Osteocyte (in vitro differentiated cells): ENCODE measurements at regions not wholly inside any gene's neighbourhood (a gene's known extent, or its start where the extent isn't known, plus 50 kb on each side); places are given as distances from the start of the nearest gene placed in this dataset.

Source experiments
- DNase-seq: peaks from one replicate; pipeline ENCODE4 v3.0.0; 2021; ENCODE audit warnings: mixed read lengths; ENCODE audit not compliant: unreplicated experiment; ENCODE audit errors: extremely low spot score
- H3K27ac Mint-ChIP-seq: one replicate; pipeline ENCODE4 v1.8.0; 2021; ENCODE audit warnings: mild to moderate bottlenecking, mixed read lengths; ENCODE audit not compliant: unreplicated experiment
- H3K27me3 Mint-ChIP-seq: one replicate; pipeline ENCODE4 v1.8.0; 2021; ENCODE audit warnings: mixed read lengths; ENCODE audit not compliant: unreplicated experiment
- H3K36me3 Mint-ChIP-seq: one replicate; pipeline ENCODE4 v1.8.0; 2021; ENCODE audit warnings: mixed read lengths; ENCODE audit not compliant: unreplicated experiment
- H3K4me1 Mint-ChIP-seq: one replicate; pipeline ENCODE4 v1.8.0; 2021; ENCODE audit warnings: mixed read lengths; ENCODE audit not compliant: unreplicated experiment
- H3K4me3 Mint-ChIP-seq: one replicate; pipeline ENCODE4 v1.8.0; 2021; ENCODE audit warnings: mild to moderate bottlenecking, moderate library complexity, mixed read lengths; ENCODE audit not compliant: unreplicated experiment
- H3K9me3 Mint-ChIP-seq: one replicate; pipeline ENCODE4 v1.8.0; 2021; ENCODE audit warnings: mixed read lengths; ENCODE audit not compliant: unreplicated experiment
- TF ChIP-seq, protein P1 (sequence below): fragments of 200-600 bp; sonication (generic); IDR thresholded peaks from 2 replicates; pipeline ENCODE4 v1.5.0; 2021; ENCODE audit warnings: antibody characterized with exemption, mild to moderate bottlenecking, moderate library complexity

DNA sequence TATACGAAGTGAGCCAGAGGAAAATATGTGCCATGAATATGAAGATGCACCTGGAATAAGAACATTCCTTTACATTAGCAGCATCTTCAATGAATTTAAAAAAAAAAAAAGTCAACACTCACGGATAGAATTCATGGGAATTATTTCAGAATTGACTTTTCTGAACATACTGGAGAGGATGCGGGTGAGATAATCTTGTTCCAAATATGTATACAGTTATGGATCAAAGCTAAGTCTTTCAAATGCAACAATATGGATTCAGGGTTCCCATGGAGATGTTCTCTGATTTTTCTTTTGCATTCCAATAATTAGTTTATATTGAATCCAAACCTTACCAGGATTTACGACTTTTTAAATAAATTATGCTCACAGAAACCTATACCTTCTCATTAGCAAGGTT is 1660.7 kb downstream of the SLITRK1 start:
- no peaks in the 10 kb centered on the region for H3K9me3 Mint-ChIP-seq
- TF ChIP-seq, protein P1, sequence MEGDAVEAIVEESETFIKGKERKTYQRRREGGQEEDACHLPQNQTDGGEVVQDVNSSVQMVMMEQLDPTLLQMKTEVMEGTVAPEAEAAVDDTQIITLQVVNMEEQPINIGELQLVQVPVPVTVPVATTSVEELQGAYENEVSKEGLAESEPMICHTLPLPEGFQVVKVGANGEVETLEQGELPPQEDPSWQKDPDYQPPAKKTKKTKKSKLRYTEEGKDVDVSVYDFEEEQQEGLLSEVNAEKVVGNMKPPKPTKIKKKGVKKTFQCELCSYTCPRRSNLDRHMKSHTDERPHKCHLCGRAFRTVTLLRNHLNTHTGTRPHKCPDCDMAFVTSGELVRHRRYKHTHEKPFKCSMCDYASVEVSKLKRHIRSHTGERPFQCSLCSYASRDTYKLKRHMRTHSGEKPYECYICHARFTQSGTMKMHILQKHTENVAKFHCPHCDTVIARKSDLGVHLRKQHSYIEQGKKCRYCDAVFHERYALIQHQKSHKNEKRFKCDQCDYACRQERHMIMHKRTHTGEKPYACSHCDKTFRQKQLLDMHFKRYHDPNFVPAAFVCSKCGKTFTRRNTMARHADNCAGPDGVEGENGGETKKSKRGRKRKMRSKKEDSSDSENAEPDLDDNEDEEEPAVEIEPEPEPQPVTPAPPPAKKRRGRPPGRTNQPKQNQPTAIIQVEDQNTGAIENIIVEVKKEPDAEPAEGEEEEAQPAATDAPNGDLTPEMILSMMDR: no peak
- no peak overlapping the region for H3K4me3 Mint-ChIP-seq
- no peaks in the 10 kb centered on the region for H3K27me3 Mint-ChIP-seq
- H3K4me1 Mint-ChIP-seq: no peaks in the 10 kb centered on the region
- H3K36me3 Mint-ChIP-seq: no peaks in the 10 kb centered on the region
- no peak overlapping the region for H3K27ac Mint-ChIP-seq
- DNase-seq: no peak

GRCh38 chr13:82220641-82221040 is 1661.6 kb downstream of the SLITRK1 start:
- DNase-seq: no peak
- Mint-ChIP-seq H3K4me3 (no peak overlapping the region), H3K4me1 (no peaks in the 10 kb centered on the region), H3K36me3 (no peaks in the 10 kb centered on the region), H3K27ac (no peak overlapping the region), H3K27me3 (no peaks in the 10 kb centered on the region), H3K9me3 (no peaks in the 10 kb centered on the region)
- TF ChIP-seq, protein P1: no peak

DNA sequence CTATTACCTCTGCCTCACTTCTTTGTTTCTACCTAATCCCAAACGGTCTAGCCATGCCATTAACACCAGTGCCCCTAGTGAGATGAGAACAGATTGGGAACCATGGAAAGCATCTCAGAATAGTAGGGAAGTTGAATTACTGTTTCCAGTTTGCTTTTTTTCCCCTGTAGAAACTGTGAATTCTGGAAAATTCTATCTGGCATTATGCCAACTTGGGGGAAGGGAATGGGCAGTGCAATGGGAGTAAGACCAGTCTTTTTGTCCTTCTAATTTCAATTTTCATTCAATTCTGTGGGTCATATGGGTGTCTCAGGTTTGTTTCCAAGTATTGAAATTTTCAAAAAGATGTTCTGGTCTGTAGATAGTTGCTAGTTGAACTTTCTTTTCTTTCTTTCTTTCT is 1666.1 kb downstream of the SLITRK1 start:
- Mint-ChIP-seq H3K4me1 (no peaks in the 10 kb centered on the region), H3K27ac (no peak overlapping the region), H3K9me3 (peaks cover 17% of the 10 kb centered on the region), H3K4me3 (no peak overlapping the region), H3K36me3 (no peaks in the 10 kb centered on the region), H3K27me3 (no peaks in the 10 kb centered on the region)
- TF ChIP-seq, protein P1: no peak
- no peak for DNase-seq

- H3K9me3 Mint-ChIP-seq: peaks cover 17% of the 10 kb centered on the region
- H3K4me3 Mint-ChIP-seq: no peak overlapping the region
- no peaks in the 10 kb centered on the region for H3K27me3 Mint-ChIP-seq
- H3K4me1 Mint-ChIP-seq: no peaks in the 10 kb centered on the region
- no peak overlapping the region for H3K27ac Mint-ChIP-seq
- DNase-seq: no peak
- no peaks in the 10 kb centered on the region for H3K36me3 Mint-ChIP-seq
- TF ChIP-seq, protein P1: no peak
Measured at GRCh38 chr13:82214341-82214740, 1667.9 kb downstream of the SLITRK1 start.

GRCh38 chr13:82206241-82206640 is 1676.0 kb downstream of the SLITRK1 start:
- Mint-ChIP-seq H3K4me3 (no peak overlapping the region), H3K4me1 (no peaks in the 10 kb centered on the region), H3K9me3 (no peaks in the 10 kb centered on the region), H3K36me3 (no peaks in the 10 kb centered on the region), H3K27ac (no peak overlapping the region), H3K27me3 (no peaks in the 10 kb centered on the region)
- no peak for DNase-seq
- TF ChIP-seq, protein P1: no peak
